GM04504 (cell line): ENCODE measurements at regions not wholly inside any gene's neighbourhood (a gene's known extent, or its start where the extent isn't known, plus 50 kb on each side); places are given as distances from the start of the nearest gene placed in this dataset.
"Not testable (repeated sequence)": the region's sequence is repeated elsewhere in the genome, so short reads cannot be mapped to it uniquely, and the experiment has no call there.

Experiments
- DNase-seq: peaks from one replicate; pipeline ENCODE4 v3.0.0-alpha.2; 2012; ENCODE audit warnings: low read depth

DNA sequence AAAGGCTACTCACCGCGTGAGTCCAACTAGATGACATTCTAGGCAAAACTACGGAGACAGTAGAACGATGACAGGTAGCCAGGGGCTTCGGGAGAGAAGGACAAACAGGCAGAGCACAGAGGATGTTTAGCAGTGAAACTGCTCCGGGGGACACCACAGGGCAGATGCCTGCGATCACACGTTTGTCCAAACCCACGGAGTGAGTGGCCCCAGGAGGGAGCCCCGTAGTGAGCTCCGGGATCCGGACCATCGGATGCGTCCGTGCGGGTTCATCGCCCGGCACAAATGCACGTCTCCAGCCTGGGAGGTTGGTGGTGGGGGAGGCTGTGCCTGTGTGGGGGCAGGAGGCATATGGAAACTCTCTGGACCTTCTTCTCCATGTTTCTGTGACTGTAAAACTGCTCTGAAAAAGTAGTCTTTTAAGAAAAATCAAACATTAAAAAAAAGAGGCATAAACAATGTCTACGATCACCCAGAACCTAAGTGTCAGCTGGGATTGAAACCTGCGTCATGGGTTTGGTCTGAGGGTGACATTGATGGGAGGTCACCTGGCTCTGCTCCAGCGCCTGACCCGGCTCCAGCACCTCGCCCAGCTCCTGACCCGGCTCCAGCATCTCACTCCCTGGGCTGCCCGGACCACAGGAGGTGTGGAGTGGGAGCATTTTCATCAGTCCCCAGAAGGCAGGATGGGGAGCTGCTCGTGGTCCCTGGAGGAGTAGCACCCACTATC is 83.0 kb upstream of the CTDP1 start:
- no peak for DNase-seq

DNA sequence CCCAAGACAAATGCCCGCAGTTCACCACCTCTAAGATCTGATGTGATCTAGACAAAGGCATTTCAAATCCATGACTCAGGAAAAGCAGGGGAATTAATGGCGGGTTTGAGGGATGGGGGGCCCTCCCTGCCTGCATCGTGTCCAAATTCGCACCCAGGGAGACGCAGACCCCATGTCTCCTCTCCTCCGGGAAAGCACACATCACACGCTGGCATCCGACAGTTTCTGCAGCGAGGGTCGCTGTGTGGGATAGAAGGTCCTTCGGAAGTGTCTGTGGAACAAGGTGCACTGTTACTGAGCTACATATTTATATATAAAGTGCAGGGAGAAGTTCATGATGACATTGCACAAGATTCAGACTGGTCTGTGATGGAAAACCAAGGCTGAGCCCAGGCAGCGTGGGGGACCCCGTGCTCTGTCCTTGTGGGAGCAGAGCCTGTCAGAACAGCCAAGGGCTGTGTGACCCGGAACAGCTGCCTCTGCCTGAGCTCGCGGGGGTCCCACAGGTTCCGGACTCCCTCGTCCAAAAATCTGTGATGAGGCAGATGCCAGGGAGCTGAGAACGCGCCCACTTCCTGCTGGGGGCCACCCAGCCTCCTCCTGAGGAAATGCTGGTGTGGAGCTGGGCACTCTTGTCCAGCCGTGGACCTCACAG is 82.3 kb upstream of the CTDP1 start:
- DNase-seq: no peak

DNA sequence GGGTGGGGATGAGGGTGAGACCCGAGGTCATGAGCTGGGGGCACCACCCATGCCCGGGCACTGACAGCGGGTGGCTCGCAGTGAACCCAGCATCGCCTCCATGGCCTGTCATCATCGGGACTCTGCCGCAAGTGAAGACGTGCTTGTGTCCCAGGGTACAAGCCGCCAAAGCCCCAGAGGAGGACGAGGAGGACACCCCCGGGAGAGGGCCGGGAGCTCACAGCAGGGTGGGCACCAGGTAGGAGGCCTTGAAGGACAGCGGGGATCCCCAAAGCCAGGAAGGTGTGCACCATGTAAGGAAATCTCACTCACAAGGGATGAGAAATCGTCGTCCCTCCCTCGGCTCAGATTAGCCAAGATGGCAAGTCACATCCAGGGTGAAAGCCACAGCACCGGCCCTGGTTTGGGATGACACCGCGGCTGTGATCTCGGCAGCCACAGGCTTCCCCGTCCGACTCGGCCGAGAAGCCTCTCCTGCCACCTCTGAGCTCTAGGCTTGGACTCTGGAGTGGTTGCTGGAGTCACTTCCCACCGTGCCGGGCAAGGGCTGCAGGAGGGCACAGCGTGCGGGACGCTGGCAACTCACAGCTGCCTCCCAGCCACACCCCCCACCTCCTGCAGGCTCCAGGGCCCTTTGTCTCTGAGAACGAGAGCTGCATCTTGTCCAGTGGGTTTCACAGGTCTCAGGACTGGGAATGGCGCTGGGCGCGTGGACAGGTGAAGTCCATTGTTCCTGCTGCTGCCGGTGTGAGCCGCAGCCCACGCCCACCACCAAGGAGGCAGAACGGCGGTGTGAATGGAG is 81.6 kb upstream of the CTDP1 start:
- no peak for DNase-seq

DNA sequence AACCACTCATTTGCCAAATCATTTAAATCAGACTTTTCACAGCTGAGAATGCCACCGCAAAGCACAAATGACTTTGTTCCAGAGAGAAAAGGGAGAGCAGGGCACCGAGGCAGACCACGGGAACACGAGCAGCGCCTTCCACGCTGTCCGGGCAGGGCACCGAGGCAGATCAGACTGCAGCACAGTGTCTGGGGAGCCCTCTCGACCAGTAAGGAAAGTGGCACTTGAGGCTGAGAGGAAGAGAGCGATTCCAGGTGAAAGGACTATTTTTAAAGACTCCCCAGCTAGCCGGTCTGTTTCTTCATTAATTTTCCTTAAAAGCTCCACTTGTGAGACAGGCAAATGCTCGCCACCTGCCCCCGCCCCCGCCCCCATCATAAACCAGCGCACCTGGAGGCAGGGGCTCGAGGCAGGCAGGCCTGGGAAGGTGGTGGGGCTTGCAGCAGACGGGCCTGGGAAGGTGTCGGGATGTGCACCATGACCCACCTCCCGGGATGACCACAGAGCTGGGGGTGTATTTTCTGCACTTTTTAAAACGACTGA is 80.9 kb upstream of the CTDP1 start:
- DNase-seq: no peak

DNA sequence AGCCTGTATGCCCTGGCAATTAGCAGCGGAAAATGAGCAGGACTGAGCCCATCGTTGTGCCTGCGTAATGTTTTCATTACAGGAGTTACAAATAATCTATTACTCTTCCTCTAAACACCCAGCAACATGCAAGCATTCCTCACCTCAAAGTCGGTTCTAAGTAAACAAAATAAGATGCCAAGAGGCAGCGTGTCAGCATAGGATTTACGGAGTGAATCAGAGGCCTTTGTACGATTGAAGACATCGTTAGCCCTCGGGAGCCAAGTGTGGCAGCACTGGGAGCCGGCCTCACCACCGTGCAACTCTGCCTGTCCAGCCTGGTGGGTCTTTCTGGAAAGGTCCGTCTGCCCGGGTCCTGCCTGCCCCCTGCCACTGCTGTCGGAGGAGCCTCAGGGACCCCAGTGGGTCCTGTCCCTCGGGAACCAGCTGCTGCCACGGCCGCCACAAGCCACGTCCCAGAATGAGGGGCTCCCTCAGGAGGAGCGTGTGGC is 80.1 kb upstream of the CTDP1 start:
- DNase-seq: peak; percentile 21

DNA sequence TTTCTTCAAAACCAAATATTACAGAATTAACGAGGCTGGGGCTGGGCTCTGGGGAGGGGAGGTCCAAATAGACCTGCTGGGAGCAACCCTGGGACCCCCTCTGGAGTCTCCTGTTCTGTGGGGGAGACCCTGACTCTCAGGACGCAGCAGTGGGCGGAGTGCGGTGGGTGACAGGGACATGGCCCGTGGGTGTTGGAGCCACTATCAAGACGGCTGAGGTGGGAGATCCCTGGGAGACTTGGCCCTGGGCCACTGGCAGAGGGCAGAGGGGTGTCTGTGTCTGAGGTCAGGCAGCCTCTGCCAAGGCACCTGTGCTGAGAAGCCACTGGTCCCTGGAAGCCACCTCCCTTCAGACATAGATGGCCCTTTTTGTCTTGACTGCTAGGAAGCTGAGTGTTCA is 79.5 kb upstream of the CTDP1 start:
- DNase-seq: no peak

DNA sequence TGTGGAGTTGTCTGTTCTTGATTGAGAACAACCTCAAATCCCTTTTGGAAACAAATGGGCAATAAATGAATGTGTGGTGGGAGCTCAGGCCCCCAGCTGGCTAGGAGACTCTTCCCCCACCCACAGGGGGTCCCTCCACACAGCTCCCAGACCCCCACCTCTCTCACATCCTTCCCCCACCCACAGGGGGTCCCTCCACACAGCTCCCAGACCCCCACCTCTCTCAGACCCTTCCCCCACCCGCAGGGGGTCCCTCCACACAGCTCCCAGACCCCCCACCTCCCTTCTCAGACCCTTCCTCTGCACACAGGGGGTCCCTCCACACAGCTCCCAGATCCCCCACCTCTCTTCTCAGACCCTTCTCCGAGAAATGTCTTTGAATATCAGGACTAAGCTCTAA is 79.0 kb upstream of the CTDP1 start:
- no peak for DNase-seq

DNA sequence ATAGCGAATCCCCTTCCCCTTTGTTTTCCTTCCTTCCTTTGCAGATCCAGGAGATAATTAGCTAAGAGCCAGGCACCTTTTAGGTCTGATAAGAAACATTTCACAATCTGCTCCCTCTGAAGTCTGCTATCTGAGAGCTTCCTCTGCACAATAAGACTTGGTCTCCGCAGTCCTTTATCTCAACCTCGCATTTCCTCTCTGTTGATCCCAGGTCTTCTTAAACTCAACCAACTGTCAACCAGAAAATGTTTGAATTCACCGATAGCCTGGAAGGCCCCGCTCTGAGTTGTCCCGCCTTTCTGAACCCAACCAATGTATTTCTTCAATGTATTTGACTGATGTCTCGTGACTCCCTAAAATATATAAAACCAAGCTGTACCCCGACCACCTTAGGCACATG is 78.4 kb upstream of the CTDP1 start:
- no peak for DNase-seq

DNA sequence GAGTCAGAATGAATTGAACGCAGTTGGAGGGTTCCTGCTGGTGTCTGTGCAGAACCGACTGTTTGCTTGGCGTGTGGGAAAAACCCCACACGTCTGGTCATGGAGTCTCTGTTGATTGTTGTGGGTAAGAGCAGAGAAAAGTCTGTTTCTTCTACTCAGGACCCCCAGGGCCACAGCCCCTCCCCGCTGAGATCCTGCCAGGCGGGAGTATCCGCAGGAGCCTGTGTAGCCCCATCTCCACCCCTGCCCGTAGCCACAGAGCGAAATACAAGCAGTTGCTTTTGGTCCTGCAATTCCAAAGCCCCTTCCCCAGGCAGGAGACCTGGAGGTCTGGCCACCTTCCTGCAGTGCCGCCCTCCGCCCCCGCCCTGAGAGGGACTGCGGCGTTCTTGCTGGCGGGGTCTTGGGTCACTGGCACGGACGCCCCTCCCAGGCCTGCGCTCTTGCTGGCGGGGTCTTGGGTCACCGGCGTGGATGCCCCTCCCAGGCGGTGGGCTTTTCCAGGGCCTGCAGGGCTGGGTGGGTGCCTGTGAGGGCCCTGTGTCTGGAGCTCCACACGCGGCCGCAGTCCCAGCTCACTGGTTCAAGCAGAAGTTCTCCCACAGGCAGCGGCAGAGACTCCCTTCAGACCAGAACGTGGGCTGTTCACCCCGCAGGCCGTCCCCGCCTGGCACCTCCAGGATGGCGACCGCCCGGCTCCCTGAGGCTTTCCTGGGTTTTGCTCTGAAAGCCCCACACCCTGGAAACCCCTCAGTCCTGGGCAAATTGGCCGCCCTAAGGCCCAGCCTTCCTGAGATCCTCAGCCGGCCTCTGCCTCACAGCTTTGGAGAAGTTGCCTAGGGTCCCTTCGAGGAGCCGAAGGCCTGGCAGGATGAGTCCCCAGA is 76.0 kb upstream of the CTDP1 start:
- no peak for DNase-seq

DNA sequence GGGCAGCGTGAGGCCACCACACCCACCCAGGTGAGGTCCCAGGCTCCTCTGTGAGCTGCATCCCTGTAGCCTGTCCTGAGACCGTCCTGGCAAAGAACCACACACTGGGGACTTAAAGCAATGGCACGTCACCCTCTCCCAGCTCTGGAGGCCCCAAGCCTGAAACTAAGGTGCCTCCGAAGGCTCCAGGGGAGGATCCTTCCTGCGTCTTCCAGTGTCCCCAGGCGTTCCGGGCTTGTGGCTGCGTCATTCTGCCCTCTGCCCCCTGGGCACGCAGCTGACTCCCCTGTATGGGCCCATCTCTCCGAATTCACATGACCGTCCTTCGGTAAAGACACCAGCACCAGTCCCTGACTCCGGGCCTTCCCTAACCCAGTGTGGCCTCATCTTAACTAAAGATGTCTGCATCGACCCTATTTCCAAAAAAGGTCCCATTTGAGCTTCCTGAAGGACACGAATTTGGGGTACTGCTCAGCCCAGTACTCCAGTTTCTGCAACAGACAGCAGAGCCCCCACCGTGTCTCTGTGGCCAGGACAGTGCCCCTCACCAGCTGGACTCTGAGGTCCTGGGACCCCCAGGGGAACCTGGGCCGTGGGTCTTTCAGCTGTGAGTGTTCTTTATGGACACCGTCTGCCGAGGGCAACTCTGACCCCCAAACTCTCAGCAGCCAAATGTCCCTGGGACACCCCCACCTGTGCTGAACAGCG is 75.2 kb upstream of the CTDP1 start:
- DNase-seq: no peak

DNA sequence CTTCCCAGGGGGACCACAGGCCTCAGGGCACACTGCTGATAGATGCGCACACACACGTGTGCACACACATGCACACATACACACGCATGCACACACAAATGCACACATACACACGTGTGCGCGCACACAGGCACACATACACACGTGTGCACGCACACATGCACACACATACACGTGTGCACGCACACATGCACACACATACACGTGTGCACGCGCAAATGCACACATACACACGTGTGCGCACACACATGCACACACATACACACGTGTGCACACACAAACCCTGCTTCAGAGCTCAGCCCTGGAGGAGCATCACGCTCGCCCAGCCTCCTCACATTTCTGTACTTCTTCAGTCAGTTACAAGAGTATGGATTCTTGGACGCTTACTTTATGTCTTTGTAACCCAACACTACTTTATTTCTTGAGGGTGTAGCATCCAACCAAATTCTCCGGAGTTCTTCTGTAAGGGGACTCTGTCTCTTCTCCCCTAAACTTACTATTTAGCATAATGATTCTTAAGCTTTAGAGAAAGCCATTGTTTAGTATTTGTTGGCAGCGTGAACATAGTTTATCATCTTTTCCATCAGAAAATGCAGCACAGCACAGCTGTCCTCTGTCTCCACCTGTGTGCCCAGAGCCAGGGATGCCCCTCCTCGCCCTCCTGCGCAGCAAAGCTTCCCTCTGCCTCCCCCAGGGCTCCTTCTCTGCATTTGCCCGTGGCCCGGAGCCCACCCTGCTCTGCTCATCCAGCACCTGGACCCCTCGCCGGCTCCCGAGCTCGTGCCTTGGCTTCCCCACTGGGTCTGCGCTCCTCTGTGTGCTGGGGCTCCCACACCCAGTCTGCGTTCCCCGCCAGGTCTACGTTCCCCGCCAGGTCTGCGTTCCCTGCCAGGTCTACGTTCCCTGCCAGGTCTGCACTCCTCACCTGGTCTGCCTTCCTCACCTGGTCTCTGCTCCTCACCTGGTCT is 74.4 kb upstream of the CTDP1 start:
- DNase-seq: no peak

DNA sequence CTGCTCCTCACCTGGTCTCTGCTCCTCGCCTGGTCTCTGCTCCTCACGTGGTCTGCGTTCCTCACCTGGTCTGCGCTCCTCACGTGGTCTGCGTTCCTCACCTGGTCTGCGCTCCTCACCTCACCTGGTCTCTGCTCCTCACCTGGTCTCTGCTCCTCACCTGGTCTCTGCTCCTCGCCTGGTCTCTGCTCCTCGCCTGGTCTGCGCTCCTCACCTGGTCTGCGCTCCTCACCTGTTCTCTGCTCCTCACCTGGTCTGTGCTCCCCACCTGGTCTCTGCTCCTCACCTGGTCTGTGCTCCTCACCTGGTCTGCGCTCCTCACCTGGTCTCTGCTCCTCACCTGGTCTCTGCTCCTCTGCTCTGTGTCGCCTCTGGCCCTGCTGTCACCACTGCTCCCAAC is 73.5 kb upstream of the CTDP1 start:
- DNase-seq: not testable (repeated sequence)

DNA sequence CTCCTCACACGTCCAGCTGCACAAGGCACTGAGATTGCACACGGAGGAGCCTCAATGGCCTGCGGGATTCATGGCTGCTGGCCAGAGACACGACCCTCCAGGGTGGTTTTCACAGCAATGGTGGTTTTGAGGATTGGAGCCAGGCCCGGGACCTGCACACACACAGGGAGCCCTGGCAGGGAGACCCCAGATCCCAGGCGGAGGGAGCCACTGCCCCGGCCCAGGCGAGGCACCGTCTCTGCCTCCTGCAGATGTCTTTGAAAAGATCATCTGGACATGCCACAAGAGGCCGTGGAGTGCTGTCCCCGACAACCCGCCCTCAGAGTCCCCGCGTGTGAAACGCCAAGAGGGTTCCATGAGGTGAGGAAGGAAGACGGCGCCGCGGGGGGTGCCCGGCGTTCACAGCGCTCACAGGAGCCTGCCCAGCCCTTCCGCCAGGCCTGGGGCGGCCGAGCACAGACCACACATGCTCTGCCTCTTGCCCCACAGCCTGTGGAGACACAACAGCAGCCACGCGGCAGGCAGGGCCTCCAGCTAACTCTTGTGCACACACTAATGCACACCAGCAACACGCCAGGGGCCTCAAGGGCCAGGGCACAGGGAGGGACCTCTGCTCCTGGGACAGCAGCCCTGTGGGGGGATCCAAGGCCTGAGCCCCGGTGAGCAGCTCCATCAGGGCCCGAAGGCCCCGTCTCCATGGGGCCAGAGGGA is 72.8 kb upstream of the CTDP1 start:
- DNase-seq: no peak

DNA sequence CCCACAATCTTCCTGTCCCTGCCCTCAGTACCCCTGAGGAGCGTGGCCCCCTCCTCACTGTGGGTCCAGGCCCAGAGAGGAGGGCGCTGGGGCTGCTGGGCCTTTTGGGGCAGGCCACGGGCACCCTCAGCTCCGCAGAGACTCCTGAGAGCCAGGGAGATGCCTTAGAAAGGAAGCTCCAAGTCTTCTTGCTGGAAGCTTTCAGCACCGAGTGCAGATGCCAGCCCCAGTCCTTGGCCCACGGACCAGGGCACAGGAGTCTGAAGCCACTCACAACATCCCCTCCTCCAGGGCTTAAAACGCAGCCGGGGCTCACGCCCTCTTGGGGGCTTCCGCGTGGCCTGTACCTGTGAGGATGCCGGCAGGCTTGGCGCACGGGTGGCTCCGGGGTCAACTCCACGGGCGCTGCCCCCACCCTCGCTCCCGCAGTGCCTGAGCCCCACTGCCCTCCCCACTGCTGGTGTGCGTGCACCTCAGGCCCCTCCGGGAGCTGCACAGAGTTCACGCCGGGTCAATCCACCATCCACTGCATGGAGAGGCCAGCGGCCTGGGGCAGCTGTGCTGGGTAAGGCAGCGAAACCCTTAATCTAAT is 72.1 kb upstream of the CTDP1 start:
- no peak for DNase-seq

DNA sequence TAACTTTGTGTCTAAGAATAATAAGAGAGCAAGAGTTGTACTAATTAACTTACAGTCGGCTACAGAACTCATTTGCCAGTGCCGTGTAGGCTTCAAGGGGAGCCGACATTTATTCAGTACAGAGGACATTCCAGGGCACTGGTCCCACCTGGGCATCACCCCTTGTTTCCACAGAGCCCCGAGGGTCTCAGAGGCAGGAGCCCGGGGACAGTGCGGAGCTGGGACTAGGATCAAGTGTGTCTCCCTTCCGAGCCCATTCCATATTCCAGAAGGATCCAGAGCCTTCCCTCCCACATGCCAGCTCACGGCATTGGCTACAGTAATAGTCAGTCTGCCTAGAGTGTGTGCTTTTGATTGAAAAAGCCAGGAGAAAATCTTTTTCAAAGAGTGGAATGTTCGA is 71.5 kb upstream of the CTDP1 start:
- DNase-seq: no peak

DNA sequence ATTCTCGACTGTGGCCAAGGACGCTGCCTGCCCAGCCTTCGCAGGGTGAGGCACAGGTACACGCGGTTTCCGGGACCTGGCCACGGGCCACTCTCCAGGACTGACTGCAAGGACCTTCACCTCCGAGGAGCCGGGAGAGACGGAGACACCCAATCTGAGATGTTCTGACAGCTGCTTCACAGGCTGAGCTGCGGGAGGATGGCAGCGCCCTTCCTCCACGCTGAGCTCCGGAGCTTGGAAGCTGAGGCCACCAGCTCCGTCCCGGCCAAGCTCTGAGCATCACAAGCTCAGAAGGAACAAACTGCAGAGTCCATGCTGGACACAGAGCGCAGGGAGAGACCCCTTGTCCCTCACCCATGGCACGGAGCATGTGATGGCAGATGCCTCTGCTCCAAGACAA is 71.1 kb upstream of the CTDP1 start:
- DNase-seq: no peak

DNA sequence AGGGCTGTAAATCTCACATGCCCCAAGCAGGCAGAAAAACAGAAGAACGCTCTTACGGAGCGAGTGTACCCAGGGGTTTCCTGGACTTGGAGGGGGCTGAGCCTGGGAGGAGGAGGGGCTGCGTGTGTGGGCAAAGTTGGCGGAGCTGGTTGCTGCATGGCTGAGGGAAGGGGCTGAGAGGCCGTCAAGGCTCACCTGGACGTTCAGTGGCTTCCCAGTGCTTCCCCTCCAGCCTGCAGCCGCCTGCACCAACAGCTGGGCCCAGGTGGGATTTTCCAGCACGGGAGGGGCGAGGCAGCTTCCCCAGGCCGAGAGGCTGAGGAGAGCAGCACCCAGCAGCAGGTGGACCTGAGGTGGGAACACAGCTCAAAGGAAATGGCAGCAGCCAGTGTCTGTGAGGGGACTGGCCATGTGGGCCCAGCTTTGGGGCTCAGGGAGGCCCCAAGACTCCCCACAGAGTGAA is 70.6 kb upstream of the CTDP1 start:
- no peak for DNase-seq

DNA sequence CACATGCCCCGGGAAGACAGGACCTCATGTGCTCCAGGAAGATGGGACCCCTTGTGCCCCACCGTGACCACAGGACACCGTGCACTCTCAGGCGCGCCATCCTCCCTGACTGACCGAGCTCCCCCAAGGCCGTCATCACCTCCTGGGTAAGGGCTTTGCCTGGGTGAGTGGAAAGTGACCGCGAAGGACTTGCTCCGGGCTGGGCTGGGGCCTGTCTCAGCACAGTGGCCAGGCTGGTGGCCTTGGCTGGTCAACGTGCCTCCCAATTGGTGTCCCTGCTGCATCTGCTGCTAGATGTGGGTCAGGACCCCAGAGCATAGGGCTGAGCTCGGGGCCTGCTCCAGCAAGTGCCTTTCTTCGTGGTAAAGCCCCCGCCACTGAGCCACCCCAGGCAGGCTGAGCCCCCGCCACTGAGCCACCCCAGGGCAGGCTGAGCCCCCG is 69.7 kb upstream of the CTDP1 start:
- no peak for DNase-seq
